A549 (cell line): ENCODE measurements at regions not wholly inside any gene's neighbourhood (a gene's known extent, or its start where the extent isn't known, plus 50 kb on each side); places are given as distances from the start of the nearest gene placed in this dataset.

ENCODE experiments used
- ATAC-seq, 2 experiments: fragments of 200-7000 bp in 1 of 2; fragments of >200 bp in 1 of 2; cut with Nextera tagmentation in 1 of 2; cut with Tn5 transposase in 1 of 2; 3 replicates each; pipeline versions ENCODE4 v1.8.0 to v1.9.1; 2018 to 2020; ENCODE audit warnings: mild to moderate bottlenecking in 1 of 2, moderate library complexity in 1 of 2
- CTCF ChIA-PET: fragments of 300-600 bp; sonication (Branson Sonifier 250); formaldehyde crosslinking; extraction: SDS; loops from one replicate; lab custom pipeline; 2021; ENCODE audit warnings: antibody characterized with exemption, inconsistent platforms; lab: Yijun Ruan, JAX
- POLR2A ChIA-PET: fragments of 350-600 bp; formaldehyde crosslinking; extraction: SDS; loops from one replicate; lab custom pipeline; 2021; ENCODE audit warnings: antibody characterized with exemption, inconsistent platforms; lab: Yijun Ruan, JAX
- DNase-seq, 2 experiments: peaks; one replicate each; pipeline versions ENCODE4 v3.0.0 to v3.0.0-alpha.2; 2011 to 2016; ENCODE audit warnings: low read depth in 1 of 2, low spot score in 1 of 2
- FAIRE-seq: peaks from 2 replicates; lab custom pipeline; 2011; peaks lifted over from hg19 to GRCh38; lab: Jason Lieb, UNC
- H3K27ac ChIP-seq, 2 experiments: fragments of >200 bp; sonication (Bioruptor Twin); formaldehyde crosslinking; 3 replicates each; pipeline ENCODE4 v1.5.1; 2016 to 2017
- H3K4me1 ChIP-seq: fragments of >200 bp; sonication (Bioruptor Twin); formaldehyde crosslinking; 3 replicates; pipeline ENCODE4 v1.6.1; 2016
- H3K4me2 ChIP-seq: fragments of >200 bp; sonication (Bioruptor Twin); formaldehyde crosslinking; 3 replicates; pipeline ENCODE4 v1.6.1; 2016
- H3K4me3 ChIP-seq: fragments of >200 bp; sonication (Bioruptor Twin); formaldehyde crosslinking; 3 replicates; pipeline ENCODE4 v1.5.1; 2016
- H3K9me3 ChIP-seq: fragments of >200 bp; sonication (Bioruptor Twin); formaldehyde crosslinking; 3 replicates; pipeline ENCODE4 v1.6.1; 2016
- ATOH8 ChIP-seq: fragments of 250-450 bp; sonication (Bioruptor Pico); IDR thresholded peaks from 2 replicates; pipeline ENCODE4 v1.5.0; 2020; ENCODE audit warnings: low read depth, mild to moderate bottlenecking, moderate library complexity
- CTCF ChIP-seq: fragments of >200 bp; sonication (Bioruptor Twin); formaldehyde crosslinking; IDR thresholded peaks from 3 replicates; pipeline ENCODE4 v1.5.1; 2016
- EHF ChIP-seq: fragments of 250-450 bp; sonication (Bioruptor Pico); IDR thresholded peaks from 2 replicates; pipeline ENCODE4 v1.5.0; 2020; ENCODE audit warnings: mild to moderate bottlenecking
- EHMT2 ChIP-seq: fragments of 200-600 bp; sonication (generic); IDR thresholded peaks from 2 replicates; pipeline ENCODE4 v1.6.1; 2016; ENCODE audit warnings: antibody characterized with exemption, low read depth, mild to moderate bottlenecking, moderate library complexity
- EP300 ChIP-seq, 2 experiments: fragments of >200 bp; sonication (Bioruptor Twin); formaldehyde crosslinking; IDR thresholded peaks; 2 replicates in 1 of 2; 3 replicates in 1 of 2; pipeline ENCODE4 v1.6.1; 2016 to 2017
- FOSL2 ChIP-seq, 2 experiments: fragments of 450-650 bp in 1 of 2; fragments of >200 bp in 1 of 2; sonication (Bioruptor Twin) in 1 of 2; formaldehyde crosslinking; IDR thresholded peaks; 2 replicates each; pipeline versions ENCODE4 v1.5.0 to v1.6.1; 2016 to 2020; ENCODE audit warnings: mild to moderate bottlenecking in 1 of 2, moderate library complexity in 1 of 2
- FOXS1 ChIP-seq: fragments of 250-450 bp; sonication (Bioruptor Pico); IDR thresholded peaks from 2 replicates; pipeline ENCODE4 v1.5.0; 2020; ENCODE audit warnings: mild to moderate bottlenecking, moderate library complexity
- HOXB13 ChIP-seq: fragments of 250-450 bp; sonication (Bioruptor Pico); IDR thresholded peaks from 2 replicates; pipeline ENCODE4 v1.5.0; 2020; ENCODE audit warnings: low read depth, mild to moderate bottlenecking, moderate library complexity
- KDM1A ChIP-seq: fragments of 200-600 bp; sonication (generic); IDR thresholded peaks from 2 replicates; pipeline ENCODE4 v1.6.1; 2016; ENCODE audit warnings: low read depth, mild to moderate bottlenecking
- KDM5A ChIP-seq: fragments of 200-600 bp; sonication (generic); IDR thresholded peaks from 2 replicates; pipeline ENCODE4 v1.6.1; 2016; ENCODE audit warnings: antibody characterized with exemption, mild to moderate bottlenecking
- MAX ChIP-seq: IDR thresholded peaks from 2 replicates; pipeline ENCODE4 v1.6.1; 2012
- MAZ ChIP-seq: fragments of 150-350 bp; IDR thresholded peaks from 2 replicates; pipeline ENCODE4 v1.6.1; 2014; ENCODE audit warnings: antibody characterized with exemption, low read depth, low read length, borderline replicate concordance
- MYC ChIP-seq: IDR thresholded peaks from 2 replicates; pipeline ENCODE4 v1.6.1; 2012; ENCODE audit warnings: mild to moderate bottlenecking, inconsistent platforms, low read length, improper control_type of control experiment, borderline replicate concordance
- NFE2L2 ChIP-seq: fragments of 150-350 bp; conservative IDR thresholded peaks from 2 replicates; pipeline ENCODE4 v1.6.1; 2014; ENCODE audit warnings: low read length
- POLR2A ChIP-seq: IDR thresholded peaks from 2 replicates; pipeline ENCODE4 v1.6.1; 2012; ENCODE audit warnings: mild to moderate bottlenecking, low read length
- REST ChIP-seq: fragments of 200-600 bp; sonication (generic); IDR thresholded peaks from 2 replicates; pipeline ENCODE4 v1.6.1; 2016; ENCODE audit warnings: antibody characterized with exemption, mild to moderate bottlenecking, moderate library complexity
- SMC3 ChIP-seq: fragments of >200 bp; sonication (Bioruptor Twin); formaldehyde crosslinking; IDR thresholded peaks from 3 replicates; pipeline ENCODE4 v1.6.1; 2018; ENCODE audit warnings: inconsistent platforms
- ZFP36 ChIP-seq: fragments of 450-650 bp; IDR thresholded peaks from 2 replicates; pipeline ENCODE4 v1.6.1; 2014; ENCODE audit warnings: borderline replicate concordance; ENCODE audit not compliant: partially characterized antibody
- ZNF302 ChIP-seq: fragments of 250-450 bp; sonication (Bioruptor Pico); IDR thresholded peaks from 2 replicates; pipeline ENCODE4 v1.9.0; 2021; ENCODE audit warnings: inconsistent platforms, mild to moderate bottlenecking, moderate library complexity
- ZSCAN20 ChIP-seq: fragments of 250-450 bp; sonication (Bioruptor Pico); IDR thresholded peaks from 2 replicates; pipeline ENCODE4 v1.8.0; 2022; ENCODE audit warnings: mild to moderate bottlenecking, moderate library complexity
- WGBS: methylation state at CpG from one replicate; pipeline ENCODE4 v1.1.6; 2017; ENCODE audit errors: missing lambda C conversion rate; 5-methylcytosine and 5-hydroxymethylcytosine counted together

GRCh38 chr1:97010566-97011264 lies 289.1 kb downstream of the PTBP2 start (continued):
- no peak for TF ChIP-seq CTCF
- no peak for TF ChIP-seq NFE2L2
- no peak for TF ChIP-seq MYC
- TF ChIP-seq, all 56 proteins: peak for 0

- ChIA-PET CTCF (no interaction called here), POLR2A (no interaction called here)
- FAIRE-seq (no peak), ATAC-seq (no peak), DNase-seq (no peak)
- Histone ChIP-seq H3K4me3 (no peak overlapping the region), H3K4me1 (no peaks in the 10 kb centered on the region), H3K4me2 (no peak overlapping the region), H3K27ac (no peak overlapping the region), H3K9me3 (no peaks in the 10 kb centered on the region)
- 80% methylated on average over 2 of the region's 2 CpGs for WGBS
- TF ChIP-seq REST, result no peak
- TF ChIP-seq POLR2A, result no peak
- TF ChIP-seq SMC3, result no peak
- no peak for TF ChIP-seq EHF
- TF ChIP-seq ZSCAN20, result no peak
- no peak for TF ChIP-seq ATOH8 (CRISPR knock-in tag)
- TF ChIP-seq MAX, result no peak
- no peak for TF ChIP-seq NFE2L2
- TF ChIP-seq KDM1A, result no peak
- no peak for TF ChIP-seq ZFP36
- no peak for TF ChIP-seq HOXB13 (CRISPR knock-in tag)
- TF ChIP-seq MAZ, result no peak
- no peak for TF ChIP-seq FOSL2 (IDR thresholded peaks at IDR 0.05)
- no peak for TF ChIP-seq FOSL2 (CRISPR knock-in tag; IDR thresholded peaks at IDR 0.05)
- TF ChIP-seq EP300 (IDR thresholded peaks at IDR 0.05), result no peak
- TF ChIP-seq EHMT2, result no peak
- no peak for TF ChIP-seq ZNF302 (CRISPR knock-in tag)
- no peak for TF ChIP-seq FOXS1 (CRISPR knock-in tag)
- TF ChIP-seq KDM5A, result no peak
Observed at GRCh38 chr1:97013136-97013535, 291.6 kb downstream of the PTBP2 start.
